WTC11 (cell line): ENCODE measurements at regions not wholly inside any gene's neighbourhood (a gene's known extent, or its start where the extent isn't known, plus 50 kb on each side); places are given as distances from the start of the nearest gene placed in this dataset.

Experiments
- GRHL2 ChIP-seq: fragments of 250-450 bp; sonication (Bioruptor Pico); IDR thresholded peaks from 2 replicates; pipeline ENCODE4 v1.8.0; 2022; ENCODE audit warnings: mild to moderate bottlenecking, moderate library complexity; ENCODE audit not compliant: insufficient replicate concordance, severe bottlenecking
- ZBTB21 ChIP-seq: sonication (generic); formaldehyde crosslinking; IDR thresholded peaks from 2 replicates; pipeline ENCODE4 v1.8.1; 2023; ENCODE audit warnings: mild to moderate bottlenecking, missing genetic modification reagents, borderline replicate concordance
- TF ChIP-seq, protein P1 (sequence below): fragments of 200-600 bp; IDR thresholded peaks from 2 replicates; pipeline ENCODE4 v1.8.0; 2022; ENCODE audit warnings: antibody characterized with exemption
- TF ChIP-seq, protein P2 (sequence below): sonication (generic); formaldehyde crosslinking; IDR thresholded peaks from 2 replicates; pipeline ENCODE4 v1.8.0; 2022; ENCODE audit warnings: mild to moderate bottlenecking, missing genetic modification reagents
- TF ChIP-seq, protein P3 (sequence below): sonication (generic); formaldehyde crosslinking; IDR thresholded peaks from 2 replicates; pipeline ENCODE4 v1.8.1; 2022; ENCODE audit warnings: low read depth, mild to moderate bottlenecking, moderate library complexity, missing genetic modification reagents, borderline replicate concordance
- TF ChIP-seq, protein P4 (sequence below): sonication (generic); formaldehyde crosslinking; IDR thresholded peaks from 2 replicates; pipeline ENCODE4 v1.8.0; 2022; ENCODE audit warnings: mild to moderate bottlenecking, missing genetic modification reagents

DNA sequence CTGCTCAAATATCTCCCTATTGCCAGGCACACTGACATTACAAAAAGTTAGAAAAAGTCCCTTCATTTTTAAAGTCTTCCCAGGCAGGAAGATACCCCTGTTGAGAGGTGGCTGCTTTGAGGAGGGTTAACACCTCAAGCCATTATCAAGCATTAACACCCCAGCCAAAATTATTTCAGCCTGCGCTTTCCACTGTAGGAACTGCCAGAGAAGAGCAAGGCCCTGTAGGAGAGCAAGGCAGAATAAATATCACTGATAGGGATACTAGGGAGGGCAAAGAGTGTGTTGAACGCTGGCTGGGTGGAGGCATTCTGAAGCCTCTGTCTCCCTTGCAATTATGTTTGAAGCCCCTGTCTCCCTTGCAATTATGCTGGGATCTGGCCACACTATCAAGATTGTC is 1020.7 kb upstream of the CELF4 start:
- TF ChIP-seq GRHL2 (CRISPR knock-in tag) (no peak), ZBTB21 (no peak)
- TF ChIP-seq, protein P1, sequence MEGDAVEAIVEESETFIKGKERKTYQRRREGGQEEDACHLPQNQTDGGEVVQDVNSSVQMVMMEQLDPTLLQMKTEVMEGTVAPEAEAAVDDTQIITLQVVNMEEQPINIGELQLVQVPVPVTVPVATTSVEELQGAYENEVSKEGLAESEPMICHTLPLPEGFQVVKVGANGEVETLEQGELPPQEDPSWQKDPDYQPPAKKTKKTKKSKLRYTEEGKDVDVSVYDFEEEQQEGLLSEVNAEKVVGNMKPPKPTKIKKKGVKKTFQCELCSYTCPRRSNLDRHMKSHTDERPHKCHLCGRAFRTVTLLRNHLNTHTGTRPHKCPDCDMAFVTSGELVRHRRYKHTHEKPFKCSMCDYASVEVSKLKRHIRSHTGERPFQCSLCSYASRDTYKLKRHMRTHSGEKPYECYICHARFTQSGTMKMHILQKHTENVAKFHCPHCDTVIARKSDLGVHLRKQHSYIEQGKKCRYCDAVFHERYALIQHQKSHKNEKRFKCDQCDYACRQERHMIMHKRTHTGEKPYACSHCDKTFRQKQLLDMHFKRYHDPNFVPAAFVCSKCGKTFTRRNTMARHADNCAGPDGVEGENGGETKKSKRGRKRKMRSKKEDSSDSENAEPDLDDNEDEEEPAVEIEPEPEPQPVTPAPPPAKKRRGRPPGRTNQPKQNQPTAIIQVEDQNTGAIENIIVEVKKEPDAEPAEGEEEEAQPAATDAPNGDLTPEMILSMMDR, result no peak
- TF ChIP-seq, protein P2, sequence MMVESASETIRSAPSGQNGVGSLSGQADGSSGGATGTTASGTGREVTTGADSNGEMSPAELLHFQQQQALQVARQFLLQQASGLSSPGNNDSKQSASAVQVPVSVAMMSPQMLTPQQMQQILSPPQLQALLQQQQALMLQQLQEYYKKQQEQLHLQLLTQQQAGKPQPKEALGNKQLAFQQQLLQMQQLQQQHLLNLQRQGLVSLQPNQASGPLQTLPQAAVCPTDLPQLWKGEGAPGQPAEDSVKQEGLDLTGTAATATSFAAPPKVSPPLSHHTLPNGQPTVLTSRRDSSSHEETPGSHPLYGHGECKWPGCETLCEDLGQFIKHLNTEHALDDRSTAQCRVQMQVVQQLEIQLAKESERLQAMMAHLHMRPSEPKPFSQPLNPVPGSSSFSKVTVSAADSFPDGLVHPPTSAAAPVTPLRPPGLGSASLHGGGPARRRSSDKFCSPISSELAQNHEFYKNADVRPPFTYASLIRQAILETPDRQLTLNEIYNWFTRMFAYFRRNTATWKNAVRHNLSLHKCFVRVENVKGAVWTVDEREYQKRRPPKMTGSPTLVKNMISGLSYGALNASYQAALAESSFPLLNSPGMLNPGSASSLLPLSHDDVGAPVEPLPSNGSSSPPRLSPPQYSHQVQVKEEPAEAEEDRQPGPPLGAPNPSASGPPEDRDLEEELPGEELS (CRISPR knock-in tag), result no peak
- TF ChIP-seq, protein P3, sequence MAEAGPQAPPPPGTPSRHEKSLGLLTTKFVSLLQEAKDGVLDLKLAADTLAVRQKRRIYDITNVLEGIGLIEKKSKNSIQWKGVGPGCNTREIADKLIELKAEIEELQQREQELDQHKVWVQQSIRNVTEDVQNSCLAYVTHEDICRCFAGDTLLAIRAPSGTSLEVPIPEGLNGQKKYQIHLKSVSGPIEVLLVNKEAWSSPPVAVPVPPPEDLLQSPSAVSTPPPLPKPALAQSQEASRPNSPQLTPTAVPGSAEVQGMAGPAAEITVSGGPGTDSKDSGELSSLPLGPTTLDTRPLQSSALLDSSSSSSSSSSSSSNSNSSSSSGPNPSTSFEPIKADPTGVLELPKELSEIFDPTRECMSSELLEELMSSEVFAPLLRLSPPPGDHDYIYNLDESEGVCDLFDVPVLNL, result no peak
- TF ChIP-seq, protein P4, sequence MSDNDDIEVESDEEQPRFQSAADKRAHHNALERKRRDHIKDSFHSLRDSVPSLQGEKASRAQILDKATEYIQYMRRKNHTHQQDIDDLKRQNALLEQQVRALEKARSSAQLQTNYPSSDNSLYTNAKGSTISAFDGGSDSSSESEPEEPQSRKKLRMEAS (CRISPR knock-in tag), result no peak
